Neural progenitor cell (in vitro differentiated cells): ENCODE measurements at regions not wholly inside any gene's neighbourhood (a gene's known extent, or its start where the extent isn't known, plus 50 kb on each side); places are given as distances from the start of the nearest gene placed in this dataset.

ENCODE experiments used
- DNase-seq: peaks from one replicate; pipeline ENCODE4 v3.0.0-alpha.2; 2016; ENCODE audit warnings: low spot score
- H2AFZ ChIP-seq: fragments of 200-600 bp; sonication (generic); replicated peaks from 2 replicates; pipeline ENCODE4 v1.6.1; 2016; ENCODE audit warnings: antibody characterized with exemption
- H3F3A ChIP-seq: fragments of 200-600 bp; sonication (generic); 2 replicates; pipeline ENCODE4 v1.6.1; 2016; ENCODE audit warnings: antibody characterized with exemption, low read depth
- H3K27ac ChIP-seq: fragments of 200-600 bp; sonication (generic); 2 replicates; pipeline ENCODE4 v1.5.1; 2016; ENCODE audit warnings: mild to moderate bottlenecking
- H3K27me3 ChIP-seq: fragments of 200-600 bp; sonication (generic); 2 replicates; pipeline ENCODE4 v1.6.1; 2016; ENCODE audit warnings: mild to moderate bottlenecking, moderate library complexity
- H3K36me3 ChIP-seq: fragments of 200-600 bp; sonication (generic); 2 replicates; pipeline ENCODE4 v1.5.1; 2016
- H3K4me1 ChIP-seq: fragments of 200-600 bp; sonication (generic); 2 replicates; pipeline ENCODE4 v1.6.1; 2016; ENCODE audit warnings: mixed run types
- H3K4me2 ChIP-seq: fragments of 200-600 bp; sonication (generic); 2 replicates; pipeline ENCODE4 v1.6.1; 2016
- H3K4me3 ChIP-seq: fragments of 200-600 bp; sonication (generic); 2 replicates; pipeline ENCODE4 v1.5.1; 2016
- H3K79me2 ChIP-seq: fragments of 200-600 bp; sonication (generic); 2 replicates; pipeline ENCODE4 v1.6.1; 2016; ENCODE audit warnings: low read depth
- H3K9ac ChIP-seq: fragments of 200-600 bp; sonication (generic); 2 replicates; pipeline ENCODE4 v1.6.1; 2016
- H3K9me3 ChIP-seq: fragments of 200-600 bp; sonication (generic); 2 replicates; pipeline ENCODE4 v1.5.1; 2016; ENCODE audit warnings: low read depth
- H4K20me1 ChIP-seq: fragments of 200-600 bp; sonication (generic); 2 replicates; pipeline ENCODE4 v1.6.1; 2016; ENCODE audit warnings: low read depth
- H3K27ac Mint-ChIP-seq: 3 replicates; pipeline ENCODE4 v1.8.0; 2021; ENCODE audit warnings: mixed read lengths
- H3K27me3 Mint-ChIP-seq: 2 replicates; pipeline ENCODE4 v1.8.0; 2022; ENCODE audit warnings: low read depth, mild to moderate bottlenecking, inconsistent platforms, moderate library complexity, mixed read lengths; ENCODE audit not compliant: insufficient read depth
- H3K36me3 Mint-ChIP-seq: 3 replicates; pipeline ENCODE4 v1.8.0; 2021; ENCODE audit warnings: mixed read lengths
- H3K4me1 Mint-ChIP-seq: 3 replicates; pipeline ENCODE4 v1.8.0; 2021; ENCODE audit warnings: mixed read lengths
- H3K4me3 Mint-ChIP-seq: 3 replicates; pipeline ENCODE4 v1.8.0; 2021; ENCODE audit warnings: mild to moderate bottlenecking, moderate library complexity, mixed read lengths
- H3K9me3 Mint-ChIP-seq: 3 replicates; pipeline ENCODE4 v1.8.0; 2020; ENCODE audit warnings: mixed read lengths
- CTCF ChIP-seq: fragments of 200-600 bp; sonication (generic); IDR thresholded peaks from 2 replicates; pipeline ENCODE4 v1.5.1; 2017; ENCODE audit warnings: antibody characterized with exemption, mild to moderate bottlenecking
- EZH2 ChIP-seq: fragments of 200-600 bp; sonication (generic); IDR thresholded peaks from 2 replicates; pipeline ENCODE4 v1.6.1; 2017; ENCODE audit warnings: antibody characterized with exemption, mild to moderate bottlenecking, moderate library complexity
- EZH2phosphoT487 ChIP-seq: fragments of 200-600 bp; sonication (generic); IDR thresholded peaks from 2 replicates; pipeline ENCODE4 v1.6.1; 2017; ENCODE audit warnings: antibody characterized with exemption

- no peaks in the 10 kb centered on the region for H3K4me1 Mint-ChIP-seq
- no peaks in the 10 kb centered on the region for H3K27me3 Mint-ChIP-seq
- H3K4me3 ChIP-seq, result no peak overlapping the region
- no peak overlapping the region for H3K4me3 Mint-ChIP-seq
- no peaks in the 10 kb centered on the region for H3K4me1 ChIP-seq
- H3K36me3 ChIP-seq, result no peaks in the 10 kb centered on the region
- H3K4me2 ChIP-seq, result no peak overlapping the region
- no peak for DNase-seq
- no peaks in the 10 kb centered on the region for H3K27me3 ChIP-seq
- H3K9me3 ChIP-seq, result no peaks in the 10 kb centered on the region
- no peaks in the 10 kb centered on the region for H3K79me2 ChIP-seq
- H3K27ac ChIP-seq, result no peak overlapping the region
- peak overlapping the region; percentile 58 for H2AFZ ChIP-seq
- no peaks in the 10 kb centered on the region for H3K9me3 Mint-ChIP-seq
- H3K36me3 Mint-ChIP-seq, result no peaks in the 10 kb centered on the region
- no peak overlapping the region for H3K27ac Mint-ChIP-seq
- no peak overlapping the region for H3K9ac ChIP-seq
- no peaks in the 10 kb centered on the region for H3F3A ChIP-seq
- TF ChIP-seq EZH2 (no peak), EZH2phosphoT487 (no peak), CTCF (no peak)
- no peaks in the 10 kb centered on the region for H4K20me1 ChIP-seq
These were observed 58.3 kb upstream of the NEUROD6 start for GRCh38 chr7:31398815-31399214.

- H3F3A ChIP-seq, result no peaks in the 10 kb centered on the region
- H3K4me3 Mint-ChIP-seq, result no peak overlapping the region
- no peak overlapping the region for H3K27ac Mint-ChIP-seq
- no peak overlapping the region for H3K4me2 ChIP-seq
- H3K36me3 ChIP-seq, result no peaks in the 10 kb centered on the region
- no peak overlapping the region for H3K4me3 ChIP-seq
- no peaks in the 10 kb centered on the region for H3K79me2 ChIP-seq
- DNase-seq, result no peak
- H3K27me3 ChIP-seq, result no peaks in the 10 kb centered on the region
- TF ChIP-seq EZH2 (no peak), EZH2phosphoT487 (no peak), CTCF (no peak)
- no peaks in the 10 kb centered on the region for H3K36me3 Mint-ChIP-seq
- H3K4me1 ChIP-seq, result no peaks in the 10 kb centered on the region
- no peaks in the 10 kb centered on the region for H3K9me3 Mint-ChIP-seq
- H2AFZ ChIP-seq, result no peak overlapping the region
- H4K20me1 ChIP-seq, result no peaks in the 10 kb centered on the region
- no peak overlapping the region for H3K27ac ChIP-seq
- peaks cover 4% of the 10 kb centered on the region for H3K4me1 Mint-ChIP-seq
- no peaks in the 10 kb centered on the region for H3K9me3 ChIP-seq
- H3K9ac ChIP-seq, result no peak overlapping the region
- no peaks in the 10 kb centered on the region for H3K27me3 Mint-ChIP-seq
These were observed 66.7 kb upstream of the NEUROD6 start for GRCh38 chr7:31407178-31407676.

GRCh38 chr7:31408140-31408729 lies 67.7 kb upstream of the NEUROD6 start:
- no peaks in the 10 kb centered on the region for H3F3A ChIP-seq
- H3K4me1 ChIP-seq, result no peaks in the 10 kb centered on the region
- no peak overlapping the region for H3K27ac Mint-ChIP-seq
- no peaks in the 10 kb centered on the region for H3K79me2 ChIP-seq
- H3K27me3 ChIP-seq, result no peaks in the 10 kb centered on the region
- H3K9me3 ChIP-seq, result no peaks in the 10 kb centered on the region
- no peak overlapping the region for H2AFZ ChIP-seq
- no peak overlapping the region for H3K27ac ChIP-seq
- H4K20me1 ChIP-seq, result no peaks in the 10 kb centered on the region
- TF ChIP-seq EZH2 (no peak), EZH2phosphoT487 (no peak), CTCF (no peak)
- H3K4me3 Mint-ChIP-seq, result no peak overlapping the region
- no peak for DNase-seq
- no peak overlapping the region for H3K4me2 ChIP-seq
- no peaks in the 10 kb centered on the region for H3K27me3 Mint-ChIP-seq
- H3K4me1 Mint-ChIP-seq, result peaks cover 4% of the 10 kb centered on the region
- H3K36me3 Mint-ChIP-seq, result no peaks in the 10 kb centered on the region
- no peaks in the 10 kb centered on the region for H3K36me3 ChIP-seq
- no peak overlapping the region for H3K4me3 ChIP-seq
- H3K9ac ChIP-seq, result no peak overlapping the region
- no peaks in the 10 kb centered on the region for H3K9me3 Mint-ChIP-seq
